Lung microvascular endothelial cell (primary cell): ENCODE measurements at regions not wholly inside any gene's neighbourhood (a gene's known extent, or its start where the extent isn't known, plus 50 kb on each side); places are given as distances from the start of the nearest gene placed in this dataset.
"Not testable (repeated sequence)": the region's sequence is repeated elsewhere in the genome, so short reads cannot be mapped to it uniquely, and the experiment has no call there.

ENCODE experiments used
- DNase-seq, 2 donors: peaks; one replicate each; pipeline versions ENCODE4 v3.0.0 to v3.0.0-alpha.2; 2010; ENCODE audit warnings: low read depth in 2 of 2

GRCh38 chr4:28466886-28467285 is 1606.2 kb downstream of the STIM2 start:
- not testable (repeated sequence) for DNase-seq

GRCh38 chr4:28469387-28469786 is 1608.7 kb downstream of the STIM2 start:
- DNase-seq = no peak

- no peak for DNase-seq
Measured at GRCh38 chr4:28469886-28470285, 1609.2 kb downstream of the STIM2 start.

DNA sequence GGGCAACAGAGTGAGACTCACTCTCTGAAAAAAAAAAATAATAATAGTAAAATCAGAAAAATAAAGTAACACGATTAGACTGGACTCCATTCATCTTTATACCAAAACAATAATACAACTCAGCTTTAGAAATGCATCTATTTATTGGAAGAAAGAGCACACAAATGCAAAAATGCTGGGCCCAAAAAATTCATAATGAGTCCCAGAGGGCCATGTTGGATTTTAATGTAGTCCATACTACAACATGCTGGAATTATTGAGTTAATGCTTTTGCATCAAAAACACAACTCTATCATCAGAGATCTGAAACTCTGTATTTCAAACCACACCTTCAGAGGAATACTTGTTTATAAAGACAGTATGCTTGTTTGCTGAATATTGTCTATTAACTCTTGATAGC is 1614.7 kb downstream of the STIM2 start:
- no peak for DNase-seq

DNA sequence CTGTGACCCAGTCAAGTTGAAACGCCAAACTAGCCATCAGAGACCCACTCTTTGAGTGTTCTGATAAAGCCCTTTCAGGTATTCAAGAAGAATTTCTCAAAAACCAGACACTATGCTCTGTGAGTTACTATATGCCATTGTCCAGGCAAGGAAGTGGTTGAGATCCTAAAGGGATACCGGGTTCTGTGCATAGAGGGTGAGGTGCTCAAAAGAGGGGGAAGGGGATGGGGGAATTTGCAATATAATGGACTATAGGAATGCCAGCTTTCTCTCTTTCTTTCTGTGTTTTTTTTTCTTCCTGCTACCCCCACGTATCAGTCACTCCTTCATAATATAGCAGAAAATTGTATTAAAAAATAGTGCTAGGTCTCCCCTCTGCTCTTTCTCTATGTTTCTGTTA is 1619.0 kb downstream of the STIM2 start:
- DNase-seq = no peak

- DNase-seq = no peak
Measured at GRCh38 chr4:28481565-28481964, 1620.9 kb downstream of the STIM2 start.

DNA sequence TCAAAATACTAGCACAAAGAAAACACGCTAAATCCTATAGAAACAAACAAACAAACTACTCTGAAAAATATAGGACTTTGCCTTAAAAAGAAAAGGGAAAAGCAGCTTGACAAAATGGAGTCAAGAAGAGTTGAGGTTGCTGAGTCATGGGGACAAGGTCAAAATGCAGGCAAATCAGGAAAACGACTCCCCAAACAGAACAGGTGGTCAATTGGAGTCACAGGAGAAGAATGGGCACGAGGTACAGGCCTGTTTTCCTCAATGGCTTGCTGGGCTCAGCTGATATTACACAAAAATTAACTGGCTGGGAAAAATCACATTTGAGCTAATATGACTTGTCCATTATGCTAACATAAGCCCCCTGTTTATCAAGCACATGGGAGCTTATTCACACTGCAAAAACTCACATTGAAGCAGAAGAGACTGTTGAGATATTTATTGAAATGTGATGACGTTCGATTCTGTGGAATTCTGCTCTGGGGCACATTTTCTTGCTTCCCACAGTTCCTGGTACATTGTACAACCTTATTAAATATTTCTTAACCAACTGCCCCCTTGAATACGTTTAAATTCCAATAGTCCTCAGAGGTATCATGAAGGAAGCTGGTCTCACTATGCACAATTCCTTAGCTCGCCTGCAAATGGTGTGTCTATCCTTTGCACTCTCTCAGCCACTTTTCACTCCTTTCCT is 1622.1 kb downstream of the STIM2 start:
- DNase-seq = no peak

DNA sequence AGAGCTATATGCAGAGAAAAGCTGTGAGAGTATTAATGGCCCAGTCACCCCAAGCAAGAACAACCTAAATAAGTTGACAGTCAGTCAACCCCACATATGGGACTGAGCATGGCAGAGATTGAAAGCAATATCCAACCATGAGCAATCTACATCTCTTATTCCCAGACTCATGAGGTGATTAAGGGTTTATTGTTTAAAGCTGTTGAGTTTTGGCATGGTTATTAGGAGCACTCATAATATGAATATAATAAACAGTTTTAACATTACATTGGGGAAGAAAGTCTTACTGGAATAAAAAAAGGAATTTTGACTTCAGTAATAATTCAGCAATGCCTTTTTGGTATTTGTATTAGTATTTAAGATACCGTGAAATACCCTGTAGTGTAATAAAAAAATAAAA is 1627.4 kb downstream of the STIM2 start:
- no peak for DNase-seq

DNA sequence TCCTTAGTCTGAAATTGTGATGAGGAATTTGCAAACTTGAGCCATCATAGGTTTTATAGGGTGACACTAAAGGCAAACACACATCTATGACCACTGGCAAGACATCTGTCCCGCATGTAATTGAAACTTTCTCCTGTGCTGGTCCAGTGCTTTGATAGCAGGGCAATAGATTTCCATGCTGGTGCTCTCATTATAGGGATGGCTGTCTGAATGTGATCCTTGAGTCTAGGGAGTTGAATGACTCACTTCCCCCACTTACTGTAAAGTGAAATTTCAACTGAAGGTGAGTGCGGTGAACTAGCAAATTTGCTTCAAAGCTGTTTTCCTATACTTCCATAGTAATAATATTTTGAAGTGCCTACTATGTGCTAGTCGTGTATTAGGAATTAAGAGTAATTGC is 1630.0 kb downstream of the STIM2 start:
- DNase-seq = no peak

DNA sequence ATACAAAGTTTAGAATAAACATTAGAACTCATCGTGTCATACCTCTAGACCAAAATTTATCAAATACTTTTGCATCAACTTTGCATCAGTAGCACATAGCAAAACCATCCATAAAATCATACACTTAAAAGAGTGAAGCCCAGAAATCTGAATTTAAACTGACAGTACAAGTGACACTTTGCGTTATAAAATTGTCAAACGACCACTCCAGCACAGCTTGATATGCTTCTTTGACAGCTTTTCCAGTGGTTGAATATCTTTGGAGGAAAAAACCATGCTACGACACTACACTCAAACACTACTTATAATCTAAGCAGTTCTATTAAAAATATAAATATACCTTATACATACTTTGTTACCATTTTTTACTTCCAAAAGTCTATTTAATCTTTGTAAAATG is 1644.4 kb downstream of the STIM2 start:
- DNase-seq = no peak

GRCh38 chr4:28508636-28509035 is 1648.0 kb downstream of the STIM2 start:
- DNase-seq = no peak

DNA sequence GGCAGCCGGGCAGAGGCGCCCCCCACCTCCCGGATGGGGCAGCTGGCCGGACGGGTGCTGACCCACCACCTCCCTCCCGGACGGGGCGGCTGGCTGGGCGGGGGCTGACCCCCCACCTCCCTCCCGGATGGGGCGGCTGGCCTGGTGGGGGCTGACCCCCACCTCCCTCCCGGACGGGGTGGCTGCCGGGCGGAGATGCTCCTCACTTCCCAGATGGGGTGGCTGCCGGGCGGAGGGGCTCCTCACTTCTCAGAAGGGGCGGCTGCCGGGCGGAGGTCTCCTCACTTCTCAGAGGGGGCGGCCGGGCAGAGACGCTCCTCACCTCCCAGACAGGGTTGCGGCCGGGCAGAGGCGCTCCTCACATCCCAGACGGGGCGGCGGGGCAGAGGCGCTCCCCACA is 1654.1 kb downstream of the STIM2 start:
- DNase-seq = not testable (repeated sequence)

DNA sequence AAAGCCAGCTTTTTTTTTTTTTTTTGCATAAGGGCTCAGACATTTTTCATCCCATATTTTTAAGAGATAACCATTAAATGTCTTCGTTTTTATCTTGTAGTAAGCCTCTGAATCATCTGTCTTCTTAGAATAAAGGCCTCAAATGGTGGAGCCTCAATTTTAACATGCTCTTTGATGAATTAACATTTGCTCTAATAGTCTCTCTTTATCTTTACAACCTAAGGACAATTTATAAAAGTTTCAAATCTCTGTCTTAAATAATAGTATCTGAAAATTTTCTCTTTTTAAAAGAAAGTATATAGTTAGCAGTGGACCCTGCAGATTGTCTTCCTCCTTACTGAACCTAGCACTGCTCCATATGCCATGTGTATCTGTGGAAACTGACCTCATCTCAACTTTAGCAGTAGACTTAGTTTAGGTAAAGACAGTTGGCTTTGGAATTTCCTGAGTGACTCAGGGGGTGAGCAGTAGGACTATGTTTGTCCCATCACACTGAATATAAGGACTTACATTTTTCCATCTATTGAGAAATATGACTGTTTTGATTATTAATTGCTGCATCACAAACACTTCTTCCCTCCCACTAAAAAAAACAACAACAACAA is 1658.0 kb downstream of the STIM2 start:
- no peak for DNase-seq

DNA sequence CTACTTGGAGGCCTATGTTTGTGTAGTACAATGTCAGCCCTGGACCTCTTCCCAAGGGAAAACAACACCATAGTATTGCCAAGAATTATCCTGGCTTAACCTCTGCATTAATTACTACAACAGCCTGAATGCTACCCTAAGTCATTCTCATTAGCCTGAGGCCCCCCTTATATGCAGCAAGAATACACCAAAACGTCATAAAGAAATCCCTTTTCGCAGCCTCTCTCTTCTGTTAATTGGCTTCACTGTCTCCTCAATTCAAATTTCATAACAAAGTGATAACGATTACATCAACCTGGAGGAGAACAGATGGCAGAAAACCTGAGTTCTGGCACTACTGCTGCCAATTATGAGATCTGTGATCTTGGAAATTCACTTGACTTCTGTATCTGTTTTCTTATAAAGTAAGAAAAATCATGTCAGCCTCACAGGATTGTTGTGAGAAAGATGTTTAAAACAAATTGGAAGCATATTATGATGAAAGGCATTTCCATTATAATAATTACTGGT is 1663.1 kb downstream of the STIM2 start:
- no peak for DNase-seq

GRCh38 chr4:28536124-28536523 is 1675.5 kb downstream of the STIM2 start:
- no peak for DNase-seq

DNA sequence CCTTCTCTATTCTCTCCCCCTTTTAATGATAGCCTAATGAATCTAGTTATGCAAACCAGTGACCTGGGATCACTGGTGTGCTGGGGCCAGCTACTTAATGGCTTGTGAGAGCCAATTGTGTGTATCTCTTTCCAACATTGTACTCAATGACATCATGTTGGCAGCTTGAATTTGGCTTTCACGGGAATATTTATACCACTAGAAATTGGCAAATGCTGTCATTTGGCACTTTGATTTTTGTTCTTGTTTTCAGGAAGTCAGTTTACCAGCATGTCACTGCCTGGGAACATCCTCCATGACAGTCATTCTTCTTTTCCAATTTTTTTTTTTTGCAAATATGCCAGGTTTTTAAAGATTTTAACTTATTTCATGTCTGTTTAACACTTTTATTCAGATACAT is 1685.3 kb downstream of the STIM2 start:
- DNase-seq = no peak

DNA sequence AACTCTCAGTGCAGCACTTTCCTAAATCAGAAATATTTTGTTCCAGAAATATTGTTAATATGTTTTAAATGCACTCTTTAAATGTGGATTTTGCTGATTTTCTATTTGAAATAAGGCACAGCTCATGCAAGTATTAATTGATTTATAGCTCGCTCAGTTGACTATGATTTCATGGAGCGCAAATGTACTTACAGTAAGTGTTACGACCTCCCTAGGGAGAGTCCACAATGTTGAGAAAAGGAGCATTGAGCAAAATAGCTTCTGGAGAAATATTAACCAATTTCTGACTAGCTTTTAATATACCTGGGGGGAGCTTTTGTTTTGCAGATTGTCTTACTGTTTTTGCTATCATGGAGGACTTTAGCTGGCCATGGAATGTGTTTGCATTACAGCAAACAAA is 1687.5 kb downstream of the STIM2 start:
- no peak for DNase-seq

DNA sequence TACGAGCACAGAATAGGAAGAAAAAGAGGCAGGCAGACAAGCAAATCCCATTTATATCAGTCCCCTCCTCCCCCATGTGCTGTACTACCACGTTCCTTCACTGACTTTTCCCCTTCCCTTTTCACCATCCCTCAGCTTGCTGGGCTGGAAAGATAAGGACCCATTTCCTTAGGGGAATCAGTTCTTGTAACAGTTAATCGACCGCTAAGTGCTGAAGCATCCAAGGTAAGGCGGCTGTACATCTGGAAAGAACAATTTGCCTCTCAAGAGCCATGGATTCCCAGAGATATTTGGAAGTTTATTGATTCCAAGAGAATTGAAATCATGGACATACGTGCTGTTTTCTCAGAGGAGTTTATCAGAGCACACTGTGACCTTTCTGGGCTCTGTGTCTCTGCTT is 1688.0 kb downstream of the STIM2 start:
- no peak for DNase-seq

DNA sequence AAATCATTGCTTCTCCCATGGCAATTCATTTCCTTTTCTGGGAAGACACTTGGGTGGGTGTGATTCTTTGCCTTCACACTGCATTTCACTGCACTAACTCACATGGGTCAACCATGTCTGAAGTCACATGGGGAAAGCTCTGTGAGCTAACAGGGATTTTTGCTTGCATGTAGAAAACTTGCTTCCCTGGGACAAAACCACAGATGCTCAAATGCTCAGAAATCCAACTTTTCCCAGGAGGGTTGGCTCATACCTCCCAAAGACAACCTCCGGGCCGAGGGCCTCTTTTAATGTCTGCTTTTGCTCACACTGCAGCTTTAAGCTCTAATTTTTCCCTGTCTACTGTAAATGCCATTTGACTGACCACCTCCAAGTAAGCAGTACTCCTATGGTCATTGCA is 1695.2 kb downstream of the STIM2 start:
- no peak for DNase-seq

DNA sequence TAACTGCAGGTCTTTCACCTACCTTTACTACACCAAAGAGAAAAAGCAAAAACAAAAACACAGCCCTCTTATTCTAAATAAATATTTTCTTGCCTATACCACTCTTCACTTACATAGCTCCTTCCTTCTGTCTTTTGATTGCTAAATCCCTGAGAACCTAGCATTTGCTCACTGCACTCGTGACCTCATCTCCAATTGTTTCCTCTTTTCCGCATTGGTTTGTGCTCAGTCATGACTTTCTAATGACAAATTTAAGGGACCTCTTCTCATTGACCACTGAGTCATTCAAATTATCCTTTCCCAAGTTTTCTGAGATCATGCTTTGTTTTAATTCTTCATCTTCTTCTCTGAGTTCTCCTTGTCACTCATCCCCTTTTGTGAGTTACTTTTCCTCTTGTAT is 1697.1 kb downstream of the STIM2 start:
- DNase-seq = no peak

DNA sequence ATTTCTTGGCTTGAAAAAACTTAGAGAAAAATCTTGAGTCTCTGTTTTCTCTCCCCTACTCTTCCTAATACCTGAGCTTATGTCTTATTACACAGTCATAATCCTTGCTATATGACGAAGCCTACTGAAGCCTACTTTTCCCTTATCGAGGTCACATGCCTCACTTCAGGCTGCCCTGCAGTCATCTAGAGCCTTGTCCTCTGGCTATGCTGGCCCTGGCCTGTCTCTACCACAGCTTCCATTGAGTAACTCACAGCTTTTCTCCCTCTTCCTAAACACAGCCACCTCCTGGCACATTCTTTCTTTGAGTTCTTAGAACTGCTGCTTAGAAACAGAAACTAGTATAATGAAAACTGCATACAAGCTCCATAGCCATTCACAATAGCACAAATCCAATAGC is 1698.3 kb downstream of the STIM2 start:
- no peak for DNase-seq

DNA sequence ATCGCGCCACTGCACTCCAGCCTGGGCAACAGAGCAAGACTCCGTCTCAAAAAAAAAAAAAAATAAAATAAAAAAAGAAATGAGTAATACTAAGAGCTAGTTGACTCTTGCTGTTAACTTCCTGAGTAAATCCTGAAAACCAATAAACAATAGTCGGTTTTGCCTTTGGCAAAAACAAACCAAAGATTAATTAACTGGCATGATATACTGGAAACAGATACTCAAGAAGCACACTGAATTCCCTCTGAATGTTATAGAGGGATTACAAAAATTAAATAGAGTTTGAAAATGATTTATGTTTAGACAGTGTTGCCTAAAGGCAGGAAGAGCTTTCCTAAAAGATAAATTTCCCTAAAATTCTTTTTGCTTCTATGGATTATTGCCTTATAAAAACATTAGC is 1702.3 kb downstream of the STIM2 start:
- DNase-seq = no peak

- DNase-seq = no peak
Measured at GRCh38 chr4:28565396-28565795, 1704.8 kb downstream of the STIM2 start.

- no peak for DNase-seq
Measured at GRCh38 chr4:28600958-28601357, 1740.3 kb downstream of the STIM2 start.
